OCI-LY7 (cell line): ENCODE measurements at regions not wholly inside any gene's neighbourhood (a gene's known extent, or its start where the extent isn't known, plus 50 kb on each side); places are given as distances from the start of the nearest gene placed in this dataset.

Experiments
- CTCF ChIP-seq: fragments of 200-600 bp; sonication (generic); conservative IDR thresholded peaks from 2 replicates; pipeline ENCODE4 v1.5.1; 2014; ENCODE audit warnings: mild to moderate bottlenecking, antibody characterized with exemption, low read length, moderate library complexity, mixed read lengths
- EZH2phosphoT487 ChIP-seq: fragments of 200-600 bp; sonication (generic); IDR thresholded peaks from 2 replicates; pipeline ENCODE4 v1.6.1; 2018; ENCODE audit warnings: low read depth, borderline replicate concordance, mild to moderate bottlenecking, mixed run types, antibody characterized with exemption, low read length, moderate library complexity, mixed read lengths

GRCh38 chr15:77822631-77823230 lies 190.0 kb upstream of the LINGO1 start:
- TF ChIP-seq CTCF (no peak), EZH2phosphoT487 (no peak)
